Endothelial cell of umbilical vein (primary cell): ENCODE measurements at regions not wholly inside any gene's neighbourhood (a gene's known extent, or its start where the extent isn't known, plus 50 kb on each side); places are given as distances from the start of the nearest gene placed in this dataset.

Experiments
- BruUV-seq: library from RNA; stranded (reverse); fragments of 400-500 nt; replicated peaks from 2 replicates; lab custom pipeline; 2021; lab: Mats Ljungman, UMichigan
- CTCF ChIA-PET: fragments of 300-600, 350-600 bp; sonication (Branson Sonifier 250); formaldehyde crosslinking; loops from one replicate; lab custom pipeline; 2021; ENCODE audit warnings: antibody characterized with exemption, inconsistent platforms; lab: Charles Lee
- POLR2A ChIA-PET: fragments of 300-600, 350-600 bp; sonication (Branson Sonifier 250); formaldehyde crosslinking; loops from one replicate; lab custom pipeline; 2021; ENCODE audit warnings: antibody characterized with exemption, inconsistent platforms; lab: Charles Lee
- DNase-seq: peaks from one replicate; pipeline ENCODE4 v3.0.0-alpha.2; 2011; ENCODE audit warnings: low read depth, low spot score
- FAIRE-seq: peaks from 2 replicates; lab custom pipeline; 2011; peaks lifted over from hg19 to GRCh38; lab: Jason Lieb, UNC
- H2AFZ ChIP-seq: 2 replicates; pipeline ENCODE4 v1.6.0; 2012; ENCODE audit warnings: low read depth, low read length, control low read depth, inconsistent platforms
- H3K27ac ChIP-seq: 2 replicates; pipeline ENCODE4 v1.5.1; 2011; ENCODE audit warnings: low read depth, mild to moderate bottlenecking, control low read depth, low read length, moderate library complexity; ENCODE audit not compliant: insufficient read depth
- H3K27me3 ChIP-seq, 2 experiments: 2 replicates each; pipeline versions ENCODE4 v1.6.0 to v1.6.1; 2011; ENCODE audit warnings: low read length in 2 of 2, mixed read lengths in 1 of 2; ENCODE audit not compliant: control insufficient read depth in 2 of 2, insufficient read depth in 2 of 2
- H3K36me3 ChIP-seq, 2 experiments: 2 replicates in 1 of 2; 3 replicates in 1 of 2; pipeline ENCODE4 v1.5.1; 2011; ENCODE audit warnings: low read length in 2 of 2, mild to moderate bottlenecking in 1 of 2, moderate library complexity in 1 of 2; ENCODE audit not compliant: control insufficient read depth in 2 of 2, insufficient read depth in 2 of 2; ENCODE audit errors: extremely low read depth in 1 of 2
- H3K4me1 ChIP-seq: 3 replicates; pipeline ENCODE4 v1.5.1; 2011; ENCODE audit warnings: mild to moderate bottlenecking, low read length; ENCODE audit not compliant: control insufficient read depth, insufficient read depth; ENCODE audit errors: extremely low read depth
- H3K4me2 ChIP-seq: 2 replicates; pipeline ENCODE4 v1.6.1; 2011; ENCODE audit warnings: low read length, control low read depth, mixed read lengths; ENCODE audit not compliant: insufficient read depth
- H3K4me3 ChIP-seq, 3 experiments: fragments of 200-600 bp in 1 of 3; sonication (generic), shearing (Covaris generic) in 1 of 3; replicated peaks in 1 of 3; 2 replicates each; pipeline ENCODE4 v1.5.1; 2011 to 2016; ENCODE audit warnings: control low read depth in 3 of 3, low read length in 3 of 3, mild to moderate bottlenecking in 2 of 3, inconsistent platforms in 1 of 3, low read depth in 1 of 3, moderate library complexity in 1 of 3; ENCODE audit not compliant: insufficient read depth in 1 of 3
- H3K79me2 ChIP-seq: 2 replicates; pipeline ENCODE4 v1.6.0; 2012; ENCODE audit warnings: low read length, inconsistent platforms; ENCODE audit not compliant: control insufficient read depth, insufficient read depth
- H3K9ac ChIP-seq: replicated peaks from 2 replicates; pipeline ENCODE3; 2011; ENCODE audit warnings: low read length, control low read depth; ENCODE audit not compliant: insufficient read depth; ENCODE audit errors: extremely low read depth
- H3K9me1 ChIP-seq: replicated peaks from 3 replicates; pipeline ENCODE4 v1.6.0; 2011; ENCODE audit warnings: mild to moderate bottlenecking, low read length; ENCODE audit not compliant: control insufficient read depth, insufficient read depth; ENCODE audit errors: extremely low read depth
- H3K9me3 ChIP-seq: replicated peaks from 2 replicates; pipeline ENCODE4 v1.5.1; 2012; ENCODE audit warnings: low read length, inconsistent platforms; ENCODE audit not compliant: control insufficient read depth, insufficient read depth
- H4K20me1 ChIP-seq: replicated peaks from 2 replicates; pipeline ENCODE3; 2011; ENCODE audit warnings: mild to moderate bottlenecking, low read length; ENCODE audit not compliant: control insufficient read depth, insufficient read depth; ENCODE audit errors: extremely low read depth
- EZH2 ChIP-seq: IDR thresholded peaks from 2 replicates; pipeline ENCODE4 v1.6.1; 2012; ENCODE audit warnings: borderline replicate concordance, low read depth, mild to moderate bottlenecking, moderate library complexity, low read length, inconsistent platforms; ENCODE audit not compliant: severe bottlenecking
- FOS ChIP-seq: IDR thresholded peaks from 2 replicates; pipeline ENCODE4 v1.6.1; 2011; ENCODE audit warnings: mild to moderate bottlenecking, low read length, moderate library complexity, borderline replicate concordance; ENCODE audit not compliant: insufficient read depth
- GATA2 ChIP-seq: IDR thresholded peaks from 2 replicates; pipeline ENCODE4 v1.7.0; 2011; ENCODE audit warnings: low read depth, mild to moderate bottlenecking, moderate library complexity, mixed read lengths, low read length; ENCODE audit not compliant: insufficient read length, insufficient read depth
- MYC ChIP-seq: IDR thresholded peaks from one replicate; pipeline ENCODE4 v1.6.1; 2011; ENCODE audit warnings: mild to moderate bottlenecking, low read depth, low read length
- POLR2A ChIP-seq: IDR thresholded peaks from 2 replicates; pipeline ENCODE4 v1.6.1; 2012; ENCODE audit warnings: low read depth, mild to moderate bottlenecking, control low read depth, low read length
- dilution Hi-C: fragments of 300-500 bp; cut with MboI; formaldehyde crosslinking; loops from one replicate; pipeline ENCODE4 v1.15.0; 2019; ENCODE audit warnings: low sequenced_read_pairs; ENCODE audit not compliant: extremely low pct_ligation_motif_present
- intact Hi-C: fragments of 100-400 bp; cut with micrococcal nuclease; formaldehyde crosslinking; loops from one replicate; pipeline ENCODE4 v1.10.0; 2022
- TF ChIP-seq, protein P1 (sequence below), 2 donors: IDR thresholded peaks; 1 replicate in 1 of 2; 2 replicates in 1 of 2; pipeline ENCODE4 v1.5.1; 2011; ENCODE audit warnings: low read length in 2 of 2, mild to moderate bottlenecking in 2 of 2, moderate library complexity in 2 of 2, control low read depth in 1 of 2, inconsistent platforms in 1 of 2, low read depth in 1 of 2; ENCODE audit not compliant: insufficient read depth in 1 of 2; ENCODE audit errors: extremely low read depth in 1 of 2
- TF ChIP-seq, protein P2 (sequence below): IDR thresholded peaks from 2 replicates; pipeline ENCODE4 v1.6.1; 2011; ENCODE audit not compliant: insufficient read depth, insufficient read length

DNA sequence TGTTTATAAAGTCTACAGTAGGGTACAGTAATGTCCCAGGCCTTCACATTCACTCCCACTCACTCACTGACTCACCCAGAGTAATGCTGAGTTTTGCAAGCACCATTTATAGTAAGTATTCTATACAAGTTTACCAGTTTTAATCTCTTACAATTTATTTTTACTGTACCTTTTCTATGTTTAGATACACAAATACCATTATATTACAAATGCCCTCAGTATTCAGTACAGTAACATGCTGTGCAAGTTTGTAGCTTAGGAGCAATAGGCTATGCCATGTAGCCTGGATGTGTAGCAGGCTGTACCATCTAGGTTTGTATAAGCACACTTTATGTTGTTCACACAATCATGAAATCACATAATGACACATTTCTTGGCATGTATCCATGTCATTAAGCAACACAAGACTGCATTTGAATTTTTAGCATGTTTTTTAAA is 673.6 kb downstream of the CD109 start:
- H3K9ac ChIP-seq = no peak overlapping the region
- dilution Hi-C loops = no loop called here
- no peaks in the 10 kb centered on the region for H3K9me3 ChIP-seq
- ChIA-PET CTCF (no interaction called here), POLR2A (no interaction called here)
- no peaks in the 10 kb centered on the region for H3K4me1 ChIP-seq
- H3K9me1 ChIP-seq = no peaks in the 10 kb centered on the region
- no peaks in the 10 kb centered on the region for H4K20me1 ChIP-seq
- no peak overlapping the region for H2AFZ ChIP-seq
- no peak overlapping the region for H3K4me3 ChIP-seq
- H3K79me2 ChIP-seq = no peaks in the 10 kb centered on the region
- no peak overlapping the region for H3K4me2 ChIP-seq
- TF ChIP-seq FOS (peak; percentile 16), MYC (no peak), EZH2 (no peak), GATA2 (no peak), POLR2A (no peak)
- TF ChIP-seq, protein P1, sequence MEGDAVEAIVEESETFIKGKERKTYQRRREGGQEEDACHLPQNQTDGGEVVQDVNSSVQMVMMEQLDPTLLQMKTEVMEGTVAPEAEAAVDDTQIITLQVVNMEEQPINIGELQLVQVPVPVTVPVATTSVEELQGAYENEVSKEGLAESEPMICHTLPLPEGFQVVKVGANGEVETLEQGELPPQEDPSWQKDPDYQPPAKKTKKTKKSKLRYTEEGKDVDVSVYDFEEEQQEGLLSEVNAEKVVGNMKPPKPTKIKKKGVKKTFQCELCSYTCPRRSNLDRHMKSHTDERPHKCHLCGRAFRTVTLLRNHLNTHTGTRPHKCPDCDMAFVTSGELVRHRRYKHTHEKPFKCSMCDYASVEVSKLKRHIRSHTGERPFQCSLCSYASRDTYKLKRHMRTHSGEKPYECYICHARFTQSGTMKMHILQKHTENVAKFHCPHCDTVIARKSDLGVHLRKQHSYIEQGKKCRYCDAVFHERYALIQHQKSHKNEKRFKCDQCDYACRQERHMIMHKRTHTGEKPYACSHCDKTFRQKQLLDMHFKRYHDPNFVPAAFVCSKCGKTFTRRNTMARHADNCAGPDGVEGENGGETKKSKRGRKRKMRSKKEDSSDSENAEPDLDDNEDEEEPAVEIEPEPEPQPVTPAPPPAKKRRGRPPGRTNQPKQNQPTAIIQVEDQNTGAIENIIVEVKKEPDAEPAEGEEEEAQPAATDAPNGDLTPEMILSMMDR (IDR thresholded peaks at IDR 0.05; ENCODE audit: extremely low read depth in 1 of 2, insufficient read depth in 1 of 2, low read depth in 1 of 2, low read length in 2 of 2) = no peak
- TF ChIP-seq, protein P2, sequence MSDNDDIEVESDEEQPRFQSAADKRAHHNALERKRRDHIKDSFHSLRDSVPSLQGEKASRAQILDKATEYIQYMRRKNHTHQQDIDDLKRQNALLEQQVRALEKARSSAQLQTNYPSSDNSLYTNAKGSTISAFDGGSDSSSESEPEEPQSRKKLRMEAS = no peak
- FAIRE-seq (no peak), DNase-seq (peak; percentile 5)
- H3K27ac ChIP-seq = no peak overlapping the region
- BruUV-seq = no TSS peak
- H3K27me3 ChIP-seq = no peaks in the 10 kb centered on the region
- intact Hi-C loops = no loop called here
- H3K36me3 ChIP-seq = no peaks in the 10 kb centered on the region
